ENCODE measurements at regions not wholly inside any gene's neighbourhood (a gene's known extent, or its start where the extent isn't known, plus 50 kb on each side); places are given as distances from the start of the nearest gene placed in this dataset.

GRCh38 chr14:100675699-100676684, 50.7 kb upstream of the DLK1 start:
- TF ChIP-seq CTCF (IDR thresholded peaks at IDR 0.05; ENCODE audit: extremely low read depth in 1 of 2, insufficient read depth in 1 of 2, low read depth in 1 of 2, low read length in 2 of 2), result no peak
- TF ChIP-seq POLR2AphosphoS5 (IDR thresholded peaks at IDR 0.05; ENCODE audit: insufficient read depth, low read depth, low read length), result no peak
- no peak for TF ChIP-seq POLR2A (IDR thresholded peaks at IDR 0.05; ENCODE audit: low read depth, low read length)
- TF ChIP-seq MAX (IDR thresholded peaks at IDR 0.05; ENCODE audit: insufficient read depth, insufficient read length), result no peak
- no peak for TF ChIP-seq FOS (IDR thresholded peaks at IDR 0.05; ENCODE audit: borderline replicate concordance, insufficient read depth, low read length)
- TF ChIP-seq JUN (IDR thresholded peaks at IDR 0.05; ENCODE audit: borderline replicate concordance, insufficient read depth, insufficient read length, low read depth), result no peak
